ES-I3 (cell line): ENCODE measurements at regions not wholly inside any gene's neighbourhood (a gene's known extent, or its start where the extent isn't known, plus 50 kb on each side); places are given as distances from the start of the nearest gene placed in this dataset.
"Not testable (repeated sequence)": the region's sequence is repeated elsewhere in the genome, so short reads cannot be mapped to it uniquely, and the experiment has no call there.

Source experiments
- H3K36me3 ChIP-seq: 2 replicates; pipeline ENCODE4 v1.6.1; 2013; ENCODE audit warnings: mild to moderate bottlenecking, low read length, control low read depth, moderate library complexity; ENCODE audit not compliant: insufficient read depth
- H3K4me1 ChIP-seq: 2 replicates; pipeline ENCODE4 v1.6.1; 2013; ENCODE audit warnings: mild to moderate bottlenecking, control low read depth, low read length; ENCODE audit not compliant: insufficient read depth
- H3K9ac ChIP-seq: 2 replicates; pipeline ENCODE4 v1.6.1; 2013; ENCODE audit warnings: low read depth, mild to moderate bottlenecking, low read length, moderate library complexity
- H3K9me3 ChIP-seq: 2 replicates; pipeline ENCODE4 v1.6.1; 2013; ENCODE audit warnings: mild to moderate bottlenecking, low read length, moderate library complexity; ENCODE audit not compliant: control insufficient read depth, insufficient read depth

DNA sequence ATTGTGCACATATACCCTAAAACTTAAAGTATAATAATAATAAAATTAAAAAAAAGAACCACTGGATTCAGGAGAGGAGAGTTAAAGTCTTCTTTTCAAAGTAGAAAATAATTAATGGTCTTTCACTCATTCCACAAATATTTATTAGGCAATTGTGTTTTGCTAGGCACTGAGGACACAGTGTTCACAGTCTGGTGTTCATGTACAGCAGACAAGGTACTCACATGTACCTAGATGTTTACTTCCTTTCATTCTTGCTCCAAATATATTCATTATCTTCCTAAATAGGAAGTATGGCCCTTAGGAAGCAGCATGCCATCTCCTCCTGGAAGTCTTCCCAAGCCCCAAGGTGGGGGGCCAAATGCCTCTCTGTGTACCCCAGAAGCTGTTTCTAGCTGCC, 265.0 kb downstream of the NPHP4 start:
- H3K4me1 ChIP-seq, result peaks cover 7% of the 10 kb centered on the region
- no peaks in the 10 kb centered on the region for H3K36me3 ChIP-seq
- no peaks in the 10 kb centered on the region; the same call in 1 of the 2 replicates for H3K9me3 ChIP-seq
- no peak overlapping the region for H3K9ac ChIP-seq

DNA sequence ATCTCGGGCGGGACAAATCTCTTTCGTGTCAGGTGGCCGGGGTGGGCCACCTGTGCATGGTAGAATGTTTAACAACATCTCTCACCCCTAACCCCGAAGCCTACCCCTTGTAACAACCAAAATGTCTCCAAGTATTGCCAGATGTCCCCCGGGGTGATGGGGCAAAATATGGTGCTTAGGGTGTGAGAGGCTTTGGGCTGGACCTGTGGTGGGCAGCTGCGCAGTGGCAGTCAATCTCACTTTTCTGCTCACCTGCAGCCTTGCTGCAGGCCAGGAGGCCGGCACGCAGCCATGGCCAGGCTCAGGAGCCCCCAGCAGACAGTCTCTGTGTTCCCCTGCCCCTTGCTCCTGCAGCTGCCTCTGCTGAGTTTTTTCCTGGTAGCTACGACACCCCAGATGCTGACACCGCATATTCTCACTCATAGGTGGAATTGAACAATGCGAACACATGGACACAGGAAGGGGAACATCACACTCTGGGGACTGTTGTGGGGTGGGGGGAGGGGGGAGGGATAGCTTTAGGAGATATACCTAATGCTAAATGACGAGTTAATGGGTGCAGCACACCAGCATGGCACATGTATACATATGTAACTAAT, 265.5 kb downstream of the NPHP4 start:
- not testable (repeated sequence) for H3K9me3 ChIP-seq, H3K4me1 ChIP-seq, H3K9ac ChIP-seq, H3K36me3 ChIP-seq

DNA sequence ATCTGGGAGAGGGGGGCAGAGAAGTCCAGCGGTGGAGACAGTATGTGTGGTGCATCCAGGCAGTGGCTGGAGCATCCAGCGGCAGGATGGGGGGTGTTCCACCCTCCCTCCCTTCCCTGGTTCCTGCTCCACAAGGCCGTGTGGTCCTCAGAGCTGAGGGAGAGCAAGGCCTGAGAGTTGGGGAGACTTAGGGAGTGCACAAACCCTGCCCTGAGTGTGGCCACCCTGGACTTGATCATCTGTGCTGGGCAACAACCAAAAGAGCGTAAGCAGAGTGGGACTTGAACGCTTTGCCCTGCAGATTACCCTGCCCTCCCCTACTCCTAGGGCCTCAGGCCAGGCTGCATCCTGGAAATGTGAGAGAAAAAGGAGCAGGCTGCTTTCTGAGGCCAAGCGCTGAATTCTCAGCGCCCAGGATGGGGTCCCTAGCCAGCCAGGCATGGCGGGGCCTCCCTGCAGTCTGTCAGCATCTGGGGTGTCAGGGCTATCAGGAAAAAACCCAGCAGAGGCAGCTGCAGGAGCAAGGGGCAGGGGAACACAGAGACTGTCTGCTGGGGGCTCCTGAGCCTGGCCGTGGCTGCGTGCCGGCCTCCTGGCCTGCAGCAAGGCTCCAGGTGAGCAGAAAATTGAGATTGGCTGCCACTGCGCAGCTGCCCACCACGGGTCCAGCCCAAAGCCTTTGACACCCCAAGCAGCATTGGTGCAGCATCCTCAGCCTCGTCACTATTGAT, 266.2 kb downstream of the NPHP4 start:
- no peaks in the 10 kb centered on the region for H3K36me3 ChIP-seq
- H3K4me1 ChIP-seq, result peaks cover 7% of the 10 kb centered on the region
- no peak overlapping the region for H3K9ac ChIP-seq
- H3K9me3 ChIP-seq, result no peaks in the 10 kb centered on the region; the same call in 1 of the 2 replicates

DNA sequence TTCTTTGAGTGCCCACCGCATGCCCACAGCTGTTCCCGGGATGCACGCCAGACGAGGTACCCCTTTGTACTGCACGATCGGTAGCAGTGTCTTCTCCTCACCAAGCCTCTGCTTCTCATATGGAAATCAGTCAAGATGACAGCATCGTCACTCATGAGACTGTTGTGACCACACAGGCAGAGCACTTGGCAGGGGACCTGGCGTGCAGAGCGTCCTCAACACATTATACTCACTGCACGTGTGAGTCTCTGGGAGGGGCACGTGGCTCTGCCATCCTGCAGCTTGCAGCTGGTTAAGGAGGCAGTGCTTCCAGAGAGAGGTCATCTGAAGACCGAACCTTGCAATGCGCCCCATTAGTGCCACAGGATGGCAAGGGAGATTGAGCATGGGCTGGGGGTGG, 266.8 kb downstream of the NPHP4 start:
- no peak overlapping the region for H3K9ac ChIP-seq
- H3K4me1 ChIP-seq, result peaks cover 7% of the 10 kb centered on the region

DNA sequence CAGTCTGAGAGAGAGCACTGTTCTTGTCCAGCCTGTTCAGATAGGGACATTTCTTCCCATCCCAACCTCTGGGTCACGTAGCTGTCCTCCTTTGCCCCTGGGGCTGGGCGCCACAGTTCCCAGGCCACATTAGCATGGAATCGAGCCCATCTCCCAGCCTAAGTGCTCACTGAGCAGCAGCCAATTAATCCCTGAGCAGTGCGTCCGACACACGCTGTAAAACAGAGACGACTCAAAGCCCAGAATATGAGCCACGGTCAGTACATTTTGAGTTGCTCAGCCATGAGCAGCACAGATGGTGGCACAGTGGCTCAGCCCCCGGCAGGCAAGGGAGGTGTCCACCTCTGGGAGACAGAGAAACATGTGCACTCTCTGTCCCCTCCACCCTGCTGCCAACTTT, 267.4 kb downstream of the NPHP4 start:
- no peak overlapping the region for H3K9ac ChIP-seq
- H3K36me3 ChIP-seq, result no peaks in the 10 kb centered on the region
- no peaks in the 10 kb centered on the region; the same call in 1 of the 2 replicates for H3K9me3 ChIP-seq
- H3K4me1 ChIP-seq, result peaks cover 7% of the 10 kb centered on the region

More for the DNA sequence above, 266.8 kb downstream of the NPHP4 start:
- Histone ChIP-seq H3K9me3 (no peaks in the 10 kb centered on the region; the same call in 1 of the 2 replicates), H3K36me3 (no peaks in the 10 kb centered on the region)

GRCh38 chr1:5722635-5723164, 269.5 kb downstream of the NPHP4 start:
- H3K4me1 ChIP-seq, result peaks cover 5% of the 10 kb centered on the region
- H3K9me3 ChIP-seq, result no peaks in the 10 kb centered on the region; the same call in 1 of the 2 replicates
- no peak overlapping the region for H3K9ac ChIP-seq
- no peaks in the 10 kb centered on the region for H3K36me3 ChIP-seq

DNA sequence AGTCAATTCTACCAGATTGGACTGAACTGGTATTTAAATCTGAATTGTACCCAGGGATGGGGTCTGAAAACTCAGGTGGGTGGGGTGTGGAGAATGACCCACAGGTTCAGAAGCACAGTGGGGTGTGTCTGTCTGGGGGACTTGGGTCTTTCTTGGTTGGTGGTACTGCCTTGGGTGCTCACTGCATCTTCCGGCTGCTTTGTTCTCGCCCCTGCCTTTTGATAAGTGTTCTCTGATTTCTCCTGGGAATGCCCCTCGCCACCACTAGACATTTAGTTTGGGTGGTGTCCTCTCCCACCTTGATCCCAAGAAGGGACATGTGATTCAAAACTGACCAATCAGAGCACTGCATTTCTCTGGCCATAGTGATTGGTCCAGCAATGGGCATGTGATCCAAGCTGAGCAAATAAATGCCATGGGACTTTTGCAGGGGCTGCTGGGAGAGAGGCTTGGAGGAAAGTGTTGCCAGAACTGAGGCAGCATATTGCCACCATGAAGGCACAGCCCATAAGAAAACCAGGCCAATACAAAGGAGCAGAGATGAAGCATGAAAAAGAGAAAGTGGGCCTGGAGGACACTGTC, 270.5 kb downstream of the NPHP4 start:
- H3K36me3 ChIP-seq, result no peaks in the 10 kb centered on the region
- H3K9me3 ChIP-seq, result no peaks in the 10 kb centered on the region; the same call in 1 of the 2 replicates
- H3K9ac ChIP-seq, result no peak overlapping the region
- peaks cover 4% of the 10 kb centered on the region; the same call in 1 of the 2 replicates for H3K4me1 ChIP-seq

DNA sequence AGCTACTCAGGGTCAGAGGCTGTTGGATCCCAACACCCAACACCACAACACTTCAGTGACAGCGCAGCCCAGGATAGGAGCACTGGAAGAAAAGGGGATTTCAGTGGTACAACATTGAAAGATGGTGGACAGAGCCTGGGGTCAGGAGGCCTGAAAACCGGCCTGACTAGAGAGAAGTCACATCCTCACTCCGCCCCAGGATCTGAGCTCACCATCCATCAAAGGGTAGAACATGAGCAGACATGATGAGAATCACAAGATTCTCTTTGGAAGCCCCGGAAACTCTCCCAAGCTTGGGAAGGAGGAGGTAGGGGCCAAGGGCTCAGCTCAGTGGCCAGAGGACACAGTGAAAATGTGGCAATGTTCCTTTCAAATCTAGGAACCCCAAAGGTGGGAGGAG, 271.3 kb downstream of the NPHP4 start:
- Histone ChIP-seq H3K4me1 (peaks cover 4% of the 10 kb centered on the region; the same call in 1 of the 2 replicates), H3K36me3 (no peaks in the 10 kb centered on the region), H3K9me3 (no peaks in the 10 kb centered on the region; the same call in 1 of the 2 replicates), H3K9ac (no peak overlapping the region)

GRCh38 chr1:5720484-5720883, 271.7 kb downstream of the NPHP4 start:
- Histone ChIP-seq H3K9ac (no peak overlapping the region), H3K4me1 (peaks cover 4% of the 10 kb centered on the region; the same call in 1 of the 2 replicates), H3K36me3 (no peaks in the 10 kb centered on the region), H3K9me3 (peaks cover 4% of the 10 kb centered on the region)

GRCh38 chr1:5720045-5720444, 272.2 kb downstream of the NPHP4 start:
- H3K4me1 ChIP-seq, result peaks cover 4% of the 10 kb centered on the region; the same call in 1 of the 2 replicates
- H3K9ac ChIP-seq, result no peak overlapping the region
- H3K36me3 ChIP-seq, result no peaks in the 10 kb centered on the region
- H3K9me3 ChIP-seq, result peaks cover 6% of the 10 kb centered on the region

- H3K9me3 ChIP-seq, result peaks cover 6% of the 10 kb centered on the region
- peaks cover 4% of the 10 kb centered on the region; the same call in 1 of the 2 replicates for H3K4me1 ChIP-seq
- H3K9ac ChIP-seq, result no peak overlapping the region
Measured at GRCh38 chr1:5718831-5719632, 273.2 kb downstream of the NPHP4 start.

GRCh38 chr1:5717031-5717682, 275.1 kb downstream of the NPHP4 start:
- Histone ChIP-seq H3K9me3 (peaks cover 6% of the 10 kb centered on the region), H3K9ac (no peak overlapping the region), H3K36me3 (no peaks in the 10 kb centered on the region), H3K4me1 (peaks cover 4% of the 10 kb centered on the region; the same call in 1 of the 2 replicates)

More at GRCh38 chr1:5718831-5719632, 273.2 kb downstream of the NPHP4 start:
- no peaks in the 10 kb centered on the region for H3K36me3 ChIP-seq

- Histone ChIP-seq H3K9ac (no peak overlapping the region), H3K4me1 (peaks cover 4% of the 10 kb centered on the region; the same call in 1 of the 2 replicates), H3K9me3 (peaks cover 6% of the 10 kb centered on the region), H3K36me3 (no peaks in the 10 kb centered on the region)
Measured at GRCh38 chr1:5716126-5716525, 276.1 kb downstream of the NPHP4 start.
